ENCODE measurements at regions not wholly inside any gene's neighbourhood (a gene's known extent, or its start where the extent isn't known, plus 50 kb on each side); places are given as distances from the start of the nearest gene placed in this dataset.

GRCh38 chr14:98993818-98994217 is 278.2 kb downstream of the BCL11B start:
- no peak for TF ChIP-seq CTCF (conservative IDR thresholded peaks at IDR 0.05 in 1 of 2, IDR thresholded peaks at IDR 0.05 in 1 of 2; ENCODE audit: extremely low read depth in 1 of 2, insufficient read depth in 1 of 2, low read depth in 1 of 2, low read length in 2 of 2)
- TF ChIP-seq EZH2 (IDR thresholded peaks at IDR 0.05; ENCODE audit: borderline replicate concordance, low read length) = no peak

All from mammary epithelial cell (primary cell).